Endothelial cell (in vitro differentiated cells): ENCODE measurements at regions not wholly inside any gene's neighbourhood (a gene's known extent, or its start where the extent isn't known, plus 50 kb on each side); places are given as distances from the start of the nearest gene placed in this dataset.

Experiments used
- DNase-seq: peaks from one replicate; pipeline ENCODE4 v3.0.0; 2021; ENCODE audit warnings: low spot score
- H3K27ac Mint-ChIP-seq: one replicate; pipeline ENCODE4 v1.8.0; 2021; ENCODE audit warnings: mixed read lengths, inconsistent platforms; ENCODE audit not compliant: unreplicated experiment
- H3K27me3 Mint-ChIP-seq: one replicate; pipeline ENCODE4 v1.8.0; 2021; ENCODE audit warnings: mild to moderate bottlenecking, moderate library complexity, mixed read lengths, inconsistent platforms; ENCODE audit not compliant: unreplicated experiment
- H3K36me3 Mint-ChIP-seq: one replicate; pipeline ENCODE4 v1.8.0; 2021; ENCODE audit warnings: mild to moderate bottlenecking, low read depth, mixed read lengths, inconsistent platforms; ENCODE audit not compliant: unreplicated experiment
- H3K4me1 Mint-ChIP-seq: one replicate; pipeline ENCODE4 v1.8.0; 2021; ENCODE audit warnings: mild to moderate bottlenecking, mixed read lengths, inconsistent platforms; ENCODE audit not compliant: unreplicated experiment
- H3K4me3 Mint-ChIP-seq: one replicate; pipeline ENCODE4 v1.8.0; 2021; ENCODE audit warnings: mild to moderate bottlenecking, mixed read lengths, inconsistent platforms; ENCODE audit not compliant: unreplicated experiment
- H3K9me3 Mint-ChIP-seq: one replicate; pipeline ENCODE4 v1.8.0; 2021; ENCODE audit warnings: mixed read lengths, inconsistent platforms; ENCODE audit not compliant: unreplicated experiment
- TF ChIP-seq, protein P1 (sequence below): fragments of 200-600 bp; sonication (generic); IDR thresholded peaks from one replicate; pipeline ENCODE4 v1.5.0; 2021; ENCODE audit warnings: antibody characterized with exemption; ENCODE audit not compliant: unreplicated experiment

GRCh38 chr15:29540479-29540878, 270.9 kb upstream of the NSMCE3 start:
- TF ChIP-seq, protein P1, sequence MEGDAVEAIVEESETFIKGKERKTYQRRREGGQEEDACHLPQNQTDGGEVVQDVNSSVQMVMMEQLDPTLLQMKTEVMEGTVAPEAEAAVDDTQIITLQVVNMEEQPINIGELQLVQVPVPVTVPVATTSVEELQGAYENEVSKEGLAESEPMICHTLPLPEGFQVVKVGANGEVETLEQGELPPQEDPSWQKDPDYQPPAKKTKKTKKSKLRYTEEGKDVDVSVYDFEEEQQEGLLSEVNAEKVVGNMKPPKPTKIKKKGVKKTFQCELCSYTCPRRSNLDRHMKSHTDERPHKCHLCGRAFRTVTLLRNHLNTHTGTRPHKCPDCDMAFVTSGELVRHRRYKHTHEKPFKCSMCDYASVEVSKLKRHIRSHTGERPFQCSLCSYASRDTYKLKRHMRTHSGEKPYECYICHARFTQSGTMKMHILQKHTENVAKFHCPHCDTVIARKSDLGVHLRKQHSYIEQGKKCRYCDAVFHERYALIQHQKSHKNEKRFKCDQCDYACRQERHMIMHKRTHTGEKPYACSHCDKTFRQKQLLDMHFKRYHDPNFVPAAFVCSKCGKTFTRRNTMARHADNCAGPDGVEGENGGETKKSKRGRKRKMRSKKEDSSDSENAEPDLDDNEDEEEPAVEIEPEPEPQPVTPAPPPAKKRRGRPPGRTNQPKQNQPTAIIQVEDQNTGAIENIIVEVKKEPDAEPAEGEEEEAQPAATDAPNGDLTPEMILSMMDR = no peak
- Mint-ChIP-seq H3K9me3 (no peaks in the 10 kb centered on the region), H3K4me3 (no peak overlapping the region), H3K36me3 (no peaks in the 10 kb centered on the region), H3K4me1 (no peaks in the 10 kb centered on the region), H3K27ac (no peak overlapping the region), H3K27me3 (peaks cover 4% of the 10 kb centered on the region)
- no peak for DNase-seq

- TF ChIP-seq, protein P1 = no peak
- no peaks in the 10 kb centered on the region for H3K9me3 Mint-ChIP-seq
- peaks cover 4% of the 10 kb centered on the region for H3K27me3 Mint-ChIP-seq
- no peak overlapping the region for H3K27ac Mint-ChIP-seq
- no peaks in the 10 kb centered on the region for H3K4me1 Mint-ChIP-seq
- no peak overlapping the region for H3K4me3 Mint-ChIP-seq
- H3K36me3 Mint-ChIP-seq = no peaks in the 10 kb centered on the region
- no peak for DNase-seq
Measured at GRCh38 chr15:29539736-29540135, 270.1 kb upstream of the NSMCE3 start.

- Mint-ChIP-seq H3K27ac (peak overlapping the region; percentile 0), H3K9me3 (no peaks in the 10 kb centered on the region), H3K4me3 (no peak overlapping the region), H3K4me1 (peaks cover 7% of the 10 kb centered on the region), H3K36me3 (no peaks in the 10 kb centered on the region), H3K27me3 (peaks cover 4% of the 10 kb centered on the region)
- TF ChIP-seq, protein P1 = no peak
- DNase-seq = no peak
Measured at GRCh38 chr15:29538044-29538443, 268.4 kb upstream of the NSMCE3 start.

DNA sequence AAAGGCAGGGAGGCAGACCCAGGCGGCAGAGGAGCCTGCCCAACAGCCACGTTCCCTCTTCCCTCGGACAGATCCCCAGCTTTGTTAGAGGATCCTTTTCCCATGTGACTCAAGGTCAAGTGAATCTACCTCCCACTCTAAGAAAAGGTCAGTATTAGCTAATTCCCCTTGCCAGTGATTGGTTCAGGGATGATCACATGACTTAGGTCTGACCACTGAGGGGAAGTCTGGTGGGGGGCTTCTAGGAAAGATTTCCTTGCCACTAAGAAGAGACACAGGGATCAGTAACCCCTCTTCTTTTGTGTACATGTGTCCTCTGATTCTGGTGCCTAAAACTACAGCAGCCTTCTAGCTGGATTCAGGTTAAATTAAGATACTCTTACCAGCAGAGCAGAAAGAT, 266.3 kb upstream of the NSMCE3 start:
- no peaks in the 10 kb centered on the region for H3K9me3 Mint-ChIP-seq
- TF ChIP-seq, protein P1 = no peak
- H3K4me1 Mint-ChIP-seq = peaks cover 7% of the 10 kb centered on the region
- H3K27me3 Mint-ChIP-seq = peaks cover 2% of the 10 kb centered on the region
- H3K36me3 Mint-ChIP-seq = no peaks in the 10 kb centered on the region
- no peak for DNase-seq
- H3K27ac Mint-ChIP-seq = no peak overlapping the region
- H3K4me3 Mint-ChIP-seq = no peak overlapping the region

- Mint-ChIP-seq H3K4me1 (peaks cover 7% of the 10 kb centered on the region), H3K27ac (peak overlapping the region; percentile 70)
Measured at GRCh38 chr15:29534378-29534777, 264.8 kb upstream of the NSMCE3 start.

More at GRCh38 chr15:29534378-29534777, 264.8 kb upstream of the NSMCE3 start:
- H3K9me3 Mint-ChIP-seq = no peaks in the 10 kb centered on the region
- H3K36me3 Mint-ChIP-seq = no peaks in the 10 kb centered on the region
- no peak overlapping the region for H3K4me3 Mint-ChIP-seq
- H3K27me3 Mint-ChIP-seq = no peaks in the 10 kb centered on the region
- no peak for DNase-seq
- TF ChIP-seq, protein P1 = no peak
